ENCODE measurements at regions not wholly inside any gene's neighbourhood (a gene's known extent, or its start where the extent isn't known, plus 50 kb on each side); places are given as distances from the start of the nearest gene placed in this dataset.

DNA sequence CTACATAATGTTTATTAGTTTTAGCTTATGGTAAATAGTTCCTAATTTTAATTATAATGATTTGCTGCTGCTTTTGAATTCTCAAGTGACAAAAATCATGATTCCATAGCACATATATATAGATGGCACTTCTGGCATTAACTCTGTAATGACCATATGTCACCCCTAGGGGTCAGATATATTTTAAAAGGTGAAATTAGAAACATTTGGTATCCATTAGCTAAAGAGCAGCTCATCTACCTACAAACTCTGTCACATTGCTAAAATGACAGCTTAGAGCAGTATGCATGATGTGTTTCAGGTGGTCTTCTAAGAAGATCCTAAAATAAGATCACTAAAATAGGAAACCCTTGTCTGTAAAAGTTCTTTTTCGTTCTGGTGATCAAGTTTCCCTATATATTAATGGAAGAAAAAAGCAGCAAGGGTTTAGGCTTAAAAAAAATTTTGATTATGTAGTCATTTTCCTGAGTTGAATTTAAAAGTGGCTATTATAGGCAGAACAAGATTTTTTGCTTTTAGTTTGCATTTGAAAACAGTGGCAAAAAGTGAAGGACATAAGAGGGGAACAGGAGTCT lies 157.7 kb upstream of the POU5F2 start:
- H3K4me3 Mint-ChIP-seq: no peak overlapping the region
- H3K27ac Mint-ChIP-seq: no peak overlapping the region
- H3K4me1 Mint-ChIP-seq: no peaks in the 10 kb centered on the region
- H3K36me3 Mint-ChIP-seq (ENCODE audit: low read depth): no peaks in the 10 kb centered on the region
- DNase-seq: no peak
- H3K9me3 Mint-ChIP-seq: no peaks in the 10 kb centered on the region
- no peaks in the 10 kb centered on the region for H3K27me3 Mint-ChIP-seq
- intact Hi-C loops (cut with micrococcal nuclease): no loop called here

DNA sequence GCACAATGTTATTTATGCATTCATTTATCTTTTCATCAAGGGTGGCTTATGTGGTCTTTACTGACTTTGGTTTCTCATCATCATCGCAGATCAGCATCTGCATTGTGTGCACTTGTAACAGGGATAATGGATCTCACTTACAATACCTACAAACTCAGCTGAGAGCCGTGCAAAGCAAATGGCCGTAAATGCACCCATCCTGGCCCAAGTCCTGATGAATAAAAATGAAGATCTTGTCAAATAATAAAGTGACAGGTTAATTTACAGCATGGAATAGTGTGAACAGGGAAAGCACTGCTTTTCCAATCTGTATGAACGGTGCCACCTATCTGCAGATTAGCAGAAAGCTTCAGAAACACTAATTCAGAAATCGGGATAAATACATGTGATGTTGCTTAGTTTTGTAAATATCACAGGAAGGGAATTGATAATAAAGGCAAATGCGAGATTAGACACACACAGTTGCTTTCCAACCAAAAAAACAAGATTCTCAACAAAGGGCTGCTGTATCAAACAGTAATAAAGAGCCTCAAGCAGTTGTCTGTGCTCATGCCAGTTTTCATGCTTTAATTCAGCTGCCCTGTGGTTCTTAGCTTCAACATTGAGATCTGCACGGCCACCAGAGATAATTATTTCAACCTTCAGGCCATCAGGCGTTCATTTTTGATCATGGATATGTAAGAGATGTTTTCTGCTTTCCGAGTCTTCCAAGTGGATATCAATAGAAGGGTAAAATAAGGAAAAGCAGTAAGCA lies 153.4 kb upstream of the POU5F2 start:
- no peaks in the 10 kb centered on the region for H3K27me3 Mint-ChIP-seq
- H3K36me3 Mint-ChIP-seq (ENCODE audit: low read depth): no peaks in the 10 kb centered on the region
- intact Hi-C loops (cut with micrococcal nuclease): no loop called here
- H3K4me1 Mint-ChIP-seq: no peaks in the 10 kb centered on the region
- no peaks in the 10 kb centered on the region for H3K9me3 Mint-ChIP-seq
- no peak for DNase-seq
- no peak overlapping the region for H3K4me3 Mint-ChIP-seq
- H3K27ac Mint-ChIP-seq: no peak overlapping the region

DNA sequence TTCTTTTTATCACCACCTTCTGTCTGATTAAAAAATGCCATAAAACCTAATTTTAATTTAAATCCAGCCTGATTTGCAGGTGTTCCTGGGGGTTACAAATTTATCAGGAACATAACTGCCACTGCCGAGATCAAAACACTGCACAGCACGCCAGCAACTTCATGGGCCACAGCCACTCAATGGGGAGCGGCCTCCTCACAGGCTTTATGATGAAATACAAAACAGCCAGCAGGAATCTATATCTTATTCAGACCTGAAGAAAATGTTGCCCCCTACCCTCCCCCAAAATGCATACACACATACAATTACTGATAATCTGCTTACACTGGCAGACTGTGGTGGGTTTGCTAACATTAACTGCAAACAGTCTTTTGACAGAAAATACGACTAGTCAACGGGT lies 151.7 kb upstream of the POU5F2 start:
- H3K4me3 Mint-ChIP-seq: no peak overlapping the region
- H3K27ac Mint-ChIP-seq: no peak overlapping the region
- intact Hi-C loops (cut with micrococcal nuclease): no loop called here
- no peaks in the 10 kb centered on the region for H3K9me3 Mint-ChIP-seq
- no peaks in the 10 kb centered on the region for H3K27me3 Mint-ChIP-seq
- H3K4me1 Mint-ChIP-seq: no peaks in the 10 kb centered on the region
- no peaks in the 10 kb centered on the region for H3K36me3 Mint-ChIP-seq (ENCODE audit: low read depth)
- DNase-seq: no peak

DNA sequence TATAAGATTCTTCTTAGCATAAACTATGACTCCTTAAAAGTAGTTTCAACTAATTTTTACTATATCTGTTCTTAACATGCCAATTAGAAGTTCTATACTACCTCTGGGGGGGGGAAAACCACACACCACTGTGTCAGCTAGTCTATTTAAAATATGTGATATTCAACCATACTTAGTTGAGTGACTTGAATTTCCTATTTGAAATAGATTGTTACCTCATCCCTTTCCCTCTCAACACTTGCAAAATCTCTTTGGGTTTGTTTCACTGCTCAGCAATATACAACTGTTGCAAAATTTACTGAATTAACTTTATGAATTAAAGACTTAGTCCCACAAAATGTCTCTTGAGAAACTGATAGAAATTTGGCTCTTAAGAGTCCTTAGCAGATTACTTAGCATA lies 151.1 kb upstream of the POU5F2 start:
- H3K36me3 Mint-ChIP-seq (ENCODE audit: low read depth): no peaks in the 10 kb centered on the region
- no peaks in the 10 kb centered on the region for H3K27me3 Mint-ChIP-seq
- H3K4me1 Mint-ChIP-seq: no peaks in the 10 kb centered on the region
- H3K27ac Mint-ChIP-seq: no peak overlapping the region
- intact Hi-C loops (cut with micrococcal nuclease): no loop called here
- DNase-seq: no peak
- H3K4me3 Mint-ChIP-seq: no peak overlapping the region
- no peaks in the 10 kb centered on the region for H3K9me3 Mint-ChIP-seq

DNA sequence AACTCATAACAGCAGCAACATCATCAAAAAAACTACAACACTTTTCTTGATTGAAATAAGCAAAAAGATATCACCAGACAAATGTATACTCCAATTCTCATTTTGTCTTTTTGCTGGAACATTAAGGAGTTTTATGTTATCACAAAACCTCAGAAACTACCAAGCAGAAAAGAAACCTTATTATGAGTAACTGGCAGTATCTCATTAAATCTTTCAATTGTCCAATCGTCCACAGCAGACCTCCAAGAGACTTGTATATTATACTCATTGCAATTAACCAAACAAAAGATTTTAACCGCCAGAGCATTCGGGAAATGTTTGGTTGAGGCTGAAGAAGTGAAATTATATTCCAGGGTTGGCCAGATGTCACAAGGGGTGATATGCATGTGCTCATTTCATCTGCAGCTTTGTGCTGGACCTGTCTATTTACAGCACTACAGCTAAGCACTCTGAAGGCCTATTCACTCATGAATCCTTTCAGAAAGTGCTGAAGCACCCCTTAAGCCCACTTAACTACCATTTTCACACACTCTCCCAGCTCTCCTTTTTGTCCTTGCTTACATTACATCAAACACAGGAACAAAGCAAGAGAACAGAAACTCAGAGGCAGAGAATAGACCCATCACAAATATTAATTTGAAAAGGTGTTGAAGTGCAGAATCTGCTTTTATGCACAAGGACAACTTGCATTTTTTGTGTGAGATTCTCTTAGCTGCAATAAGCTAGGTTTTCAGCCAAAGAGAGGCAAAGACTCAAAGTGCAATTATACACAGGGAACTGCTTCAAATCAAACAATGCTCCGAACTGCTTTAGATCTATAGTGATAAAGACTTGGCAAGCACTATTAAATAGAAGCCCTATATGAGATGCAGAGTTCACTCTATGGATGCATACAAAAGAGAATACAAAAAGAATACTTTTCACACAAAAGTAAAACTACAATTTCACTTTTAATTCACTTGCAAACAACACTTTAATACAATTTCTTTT lies 150.4 kb upstream of the POU5F2 start:
- Mint-ChIP-seq H3K36me3 (ENCODE audit: low read depth) (no peaks in the 10 kb centered on the region), H3K27ac (no peak overlapping the region), H3K4me3 (no peak overlapping the region), H3K4me1 (peaks cover 5% of the 10 kb centered on the region), H3K27me3 (no peaks in the 10 kb centered on the region), H3K9me3 (no peaks in the 10 kb centered on the region)
- intact Hi-C loops (cut with micrococcal nuclease): no loop called here
- DNase-seq: no peak

DNA sequence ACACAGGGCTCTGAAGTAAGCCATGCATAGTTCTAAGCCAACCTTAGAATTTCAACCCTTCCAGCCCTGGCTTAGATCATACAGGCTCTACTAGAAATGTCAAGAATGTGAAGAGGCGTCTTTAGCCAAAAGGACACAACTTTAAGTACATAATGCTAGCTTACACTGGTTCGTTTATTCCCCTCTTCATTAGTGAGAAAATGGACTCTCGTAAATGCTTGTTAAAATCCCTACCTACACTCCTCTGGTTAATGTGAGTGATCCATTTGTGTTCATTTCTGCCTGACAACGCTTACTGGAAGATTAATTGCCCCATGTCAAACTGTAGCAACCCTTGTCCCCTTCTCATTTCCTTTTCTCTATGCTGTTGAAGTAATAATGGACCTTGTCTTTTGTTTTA lies 149.3 kb upstream of the POU5F2 start:
- intact Hi-C loops (cut with micrococcal nuclease): no loop called here
- no peak for DNase-seq
- no peaks in the 10 kb centered on the region for H3K9me3 Mint-ChIP-seq
- H3K36me3 Mint-ChIP-seq (ENCODE audit: low read depth): no peaks in the 10 kb centered on the region
- H3K4me3 Mint-ChIP-seq: no peak overlapping the region
- no peaks in the 10 kb centered on the region for H3K27me3 Mint-ChIP-seq
- H3K4me1 Mint-ChIP-seq: peaks cover 5% of the 10 kb centered on the region
- no peak overlapping the region for H3K27ac Mint-ChIP-seq

DNA sequence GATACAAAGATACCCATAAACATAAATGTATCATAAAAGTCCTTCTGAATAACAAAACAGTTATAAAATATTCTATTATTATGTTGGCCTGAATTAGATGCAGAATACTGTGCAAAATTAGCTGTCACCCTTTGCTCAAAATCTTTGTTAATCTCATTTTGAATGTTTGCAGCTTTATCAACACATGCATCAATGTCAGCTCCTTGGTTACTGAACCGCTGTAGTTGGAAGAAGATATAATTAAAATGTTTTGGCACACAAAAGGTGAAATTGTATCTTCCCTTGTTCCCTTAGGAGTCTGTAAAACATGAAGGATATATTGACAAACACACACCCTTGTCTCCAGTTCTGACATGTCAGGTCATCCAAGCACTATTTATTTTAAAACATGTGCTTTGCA lies 146.3 kb upstream of the POU5F2 start:
- no peak for DNase-seq
- intact Hi-C loops (cut with micrococcal nuclease): no loop called here

DNA sequence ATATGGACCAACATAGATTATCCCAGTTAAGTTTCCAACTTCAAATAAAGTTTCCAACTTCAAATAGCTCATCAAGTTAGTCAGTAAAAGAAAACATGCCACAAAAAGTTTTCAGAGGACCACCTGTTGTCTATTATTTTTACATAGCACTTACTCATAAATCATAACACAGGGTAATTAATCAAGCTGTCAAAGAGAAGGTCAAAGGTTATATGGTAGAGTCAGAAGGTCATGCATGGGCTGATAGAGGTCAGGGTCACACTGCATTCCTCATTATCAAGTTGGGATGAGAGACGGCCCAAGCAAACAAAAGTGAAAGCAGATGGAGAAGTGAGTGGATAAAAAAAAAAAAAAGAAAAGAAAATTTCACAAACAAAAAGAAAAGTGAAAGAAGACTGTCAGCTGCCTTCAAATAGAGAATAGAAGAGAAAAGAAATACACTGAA lies 145.5 kb upstream of the POU5F2 start:
- Mint-ChIP-seq H3K9me3 (no peaks in the 10 kb centered on the region), H3K27me3 (no peaks in the 10 kb centered on the region), H3K27ac (peak overlapping the region; percentile 16), H3K36me3 (ENCODE audit: low read depth) (no peaks in the 10 kb centered on the region), H3K4me3 (peak overlapping the region; percentile 68), H3K4me1 (peaks cover 5% of the 10 kb centered on the region)
- intact Hi-C loops (cut with micrococcal nuclease): no loop called here
- peak; percentile 61 for DNase-seq

More for the DNA sequence above, 146.3 kb upstream of the POU5F2 start:
- Mint-ChIP-seq H3K27ac (no peak overlapping the region), H3K27me3 (no peaks in the 10 kb centered on the region), H3K36me3 (ENCODE audit: low read depth) (no peaks in the 10 kb centered on the region), H3K9me3 (no peaks in the 10 kb centered on the region), H3K4me3 (no peak overlapping the region), H3K4me1 (peaks cover 5% of the 10 kb centered on the region)

DNA sequence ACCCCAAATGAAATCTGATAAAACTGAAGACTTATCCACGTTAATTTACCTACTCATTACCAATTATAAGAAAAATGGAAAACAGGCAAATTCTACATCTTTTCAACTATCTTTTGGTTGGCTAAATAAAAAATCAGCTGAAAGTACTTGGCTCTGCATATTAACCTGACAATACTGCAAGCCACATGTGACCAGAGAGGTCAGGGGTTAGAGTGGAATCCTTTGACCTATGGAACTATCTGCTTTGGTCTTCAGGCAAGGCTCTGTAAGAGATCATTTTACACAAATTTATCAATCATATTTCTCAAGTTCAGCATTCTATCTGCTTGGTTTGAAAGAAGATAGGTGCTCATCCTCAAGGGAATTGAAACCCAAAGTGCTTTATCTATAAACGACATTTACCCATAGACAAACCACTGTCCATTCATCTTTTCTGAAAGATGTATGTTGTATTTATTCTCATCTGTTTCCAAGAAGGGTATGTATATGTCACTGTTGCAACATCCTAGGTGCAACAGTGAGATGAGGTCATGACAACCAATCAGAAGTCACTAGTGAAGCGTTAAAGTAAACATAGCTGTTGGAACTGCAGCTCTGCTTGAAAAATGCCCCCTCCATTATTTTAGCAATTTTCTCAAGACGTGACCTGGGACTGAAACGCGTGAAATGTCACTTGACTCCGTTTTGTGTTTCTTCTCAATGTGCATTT lies 144.9 kb upstream of the POU5F2 start:
- no peak for DNase-seq
- Mint-ChIP-seq H3K36me3 (ENCODE audit: low read depth) (peaks cover 1% of the 10 kb centered on the region), H3K4me3 (no peak overlapping the region), H3K27ac (no peak overlapping the region), H3K27me3 (no peaks in the 10 kb centered on the region), H3K4me1 (peaks cover 5% of the 10 kb centered on the region), H3K9me3 (no peaks in the 10 kb centered on the region)
- intact Hi-C loops (cut with micrococcal nuclease): no loop called here

DNA sequence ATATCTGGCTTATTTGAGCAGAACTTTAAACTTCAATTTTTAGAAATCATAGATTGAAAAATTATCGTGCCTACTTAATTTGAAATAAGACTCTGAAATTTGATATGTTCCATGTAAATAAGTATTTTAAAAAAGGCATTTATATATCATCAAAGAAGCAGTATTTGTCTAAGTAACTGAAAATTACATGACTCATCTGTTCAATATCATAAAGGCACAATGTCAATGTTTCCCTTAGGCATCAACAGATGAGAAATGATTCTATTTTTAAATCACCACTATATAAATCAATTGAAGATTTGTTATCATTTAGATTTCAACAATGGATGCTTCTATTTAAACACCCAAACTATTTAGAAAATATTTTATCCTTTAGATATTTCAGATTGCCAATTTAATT lies 142.9 kb upstream of the POU5F2 start:
- H3K9me3 Mint-ChIP-seq: no peaks in the 10 kb centered on the region
- peaks cover 5% of the 10 kb centered on the region for H3K4me1 Mint-ChIP-seq
- H3K36me3 Mint-ChIP-seq (ENCODE audit: low read depth): peaks cover 1% of the 10 kb centered on the region
- intact Hi-C loops (cut with micrococcal nuclease): no loop called here
- DNase-seq: no peak
- H3K27me3 Mint-ChIP-seq: no peaks in the 10 kb centered on the region
- H3K4me3 Mint-ChIP-seq: no peak overlapping the region
- no peak overlapping the region for H3K27ac Mint-ChIP-seq

DNA sequence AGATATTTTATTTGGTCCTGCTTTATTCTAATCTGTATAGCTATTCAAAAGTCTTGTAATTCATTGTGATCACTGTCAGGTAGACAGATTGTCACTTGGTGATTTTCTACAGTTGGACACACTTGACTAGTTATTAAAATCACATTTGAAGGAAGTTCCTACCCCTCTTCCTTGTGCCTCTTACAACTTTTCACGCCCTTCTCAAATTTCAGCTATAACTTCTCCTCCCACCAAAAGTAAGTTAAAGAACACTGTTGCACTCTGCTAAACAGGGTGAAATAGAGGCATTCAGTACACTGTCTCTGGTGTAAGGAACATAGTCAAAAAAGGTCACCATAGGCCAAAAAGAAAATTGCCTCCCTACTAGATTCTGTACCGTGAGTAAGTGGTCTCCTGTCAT lies 142.1 kb upstream of the POU5F2 start:
- DNase-seq: no peak

DNA sequence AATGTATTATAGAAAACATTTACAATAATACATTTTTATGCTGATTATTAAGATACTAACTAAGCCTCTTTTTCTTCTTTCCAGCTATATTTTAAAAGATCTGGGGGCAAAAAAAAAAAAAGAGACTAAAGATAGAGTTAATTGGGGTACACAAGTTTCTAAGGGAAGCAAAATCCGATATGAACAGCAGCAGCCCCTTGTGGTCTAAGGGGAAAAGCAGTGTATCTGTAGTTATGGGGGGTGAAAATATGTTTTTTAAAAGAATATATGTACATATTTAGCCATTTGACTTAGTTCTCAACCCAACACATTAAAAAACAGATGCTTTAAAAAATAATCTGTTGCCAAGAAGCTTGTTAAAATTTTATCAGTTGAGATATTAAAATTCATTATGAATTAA lies 134.3 kb upstream of the POU5F2 start:
- H3K27ac Mint-ChIP-seq: no peak overlapping the region
- no peaks in the 10 kb centered on the region for H3K9me3 Mint-ChIP-seq
- H3K27me3 Mint-ChIP-seq: no peaks in the 10 kb centered on the region
- no peak for DNase-seq
- H3K4me3 Mint-ChIP-seq: no peak overlapping the region
- intact Hi-C loops (cut with micrococcal nuclease): loop anchor here (10.0 kb wide), 1 partner anchor 919 kb away; no protein-coding TSS in a partner anchor
- peaks cover 13% of the 10 kb centered on the region for H3K4me1 Mint-ChIP-seq
- H3K36me3 Mint-ChIP-seq (ENCODE audit: low read depth): peaks cover 5% of the 10 kb centered on the region

More for the DNA sequence above, 142.1 kb upstream of the POU5F2 start:
- Mint-ChIP-seq H3K36me3 (ENCODE audit: low read depth) (peaks cover 5% of the 10 kb centered on the region), H3K4me1 (peaks cover 5% of the 10 kb centered on the region), H3K27ac (no peak overlapping the region), H3K27me3 (no peaks in the 10 kb centered on the region), H3K9me3 (no peaks in the 10 kb centered on the region), H3K4me3 (no peak overlapping the region)
- intact Hi-C loops (cut with micrococcal nuclease): no loop called here

DNA sequence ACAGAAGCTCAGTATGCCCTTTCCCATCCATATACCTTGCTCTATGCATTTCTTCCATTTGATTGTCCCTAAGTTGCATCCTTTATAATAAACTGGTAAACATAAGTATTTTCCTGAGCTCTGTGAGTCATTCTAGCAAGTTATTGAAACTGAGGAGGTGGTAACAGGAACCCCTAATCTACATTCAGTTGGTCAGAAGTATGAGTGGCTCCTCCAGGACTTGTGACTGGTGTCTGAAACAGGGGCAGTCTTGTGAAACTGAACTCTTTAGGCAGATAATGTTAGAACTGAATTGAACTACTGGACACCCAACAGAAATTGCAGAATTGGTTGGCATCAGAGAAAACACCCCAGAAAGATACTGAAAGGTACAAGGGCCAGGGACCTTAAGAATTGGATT lies 133.1 kb upstream of the POU5F2 start:
- Mint-ChIP-seq H3K9me3 (no peaks in the 10 kb centered on the region), H3K4me3 (peak overlapping the region; percentile 24), H3K27ac (peak overlapping the region; percentile 84), H3K27me3 (no peaks in the 10 kb centered on the region), H3K4me1 (peaks cover 13% of the 10 kb centered on the region), H3K36me3 (ENCODE audit: low read depth) (peaks cover 5% of the 10 kb centered on the region)
- intact Hi-C loops (cut with micrococcal nuclease): loop anchor here (10.0 kb wide), 1 partner anchor 920 kb away; no protein-coding TSS in a partner anchor
- DNase-seq: no peak

Data from activated CD4-positive, alpha-beta T cell treated with anti-CD3 and anti-CD28 coated beads, Interleukin-2, amount 10 ng/mL, durations not matched to agents 24 days and 14 days (primary cell).